ENCODE measurements at regions not wholly inside any gene's neighbourhood (a gene's known extent, or its start where the extent isn't known, plus 50 kb on each side); places are given as distances from the start of the nearest gene placed in this dataset.

DNA sequence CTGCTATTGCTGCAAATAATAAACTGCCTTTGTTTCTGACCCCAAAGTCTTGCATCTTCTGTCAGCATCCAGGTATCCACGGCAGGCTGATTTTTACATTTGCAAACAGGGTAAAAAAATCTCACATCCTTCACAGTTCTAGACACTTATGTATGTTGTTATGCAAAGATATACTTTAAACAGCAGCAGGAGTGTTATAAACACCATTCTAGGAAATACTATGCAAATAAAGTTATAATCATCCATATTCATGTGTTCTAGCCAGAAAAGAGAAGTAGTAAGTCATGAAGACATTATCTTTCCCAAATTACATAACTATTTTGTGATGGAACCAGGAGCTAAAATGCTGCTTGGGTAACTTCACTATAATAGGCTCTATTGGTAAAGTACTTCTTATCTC is 534.2 kb downstream of the LTN1 start:
- DNase-seq (ENCODE audit: low spot score), result peak; percentile 12

DNA sequence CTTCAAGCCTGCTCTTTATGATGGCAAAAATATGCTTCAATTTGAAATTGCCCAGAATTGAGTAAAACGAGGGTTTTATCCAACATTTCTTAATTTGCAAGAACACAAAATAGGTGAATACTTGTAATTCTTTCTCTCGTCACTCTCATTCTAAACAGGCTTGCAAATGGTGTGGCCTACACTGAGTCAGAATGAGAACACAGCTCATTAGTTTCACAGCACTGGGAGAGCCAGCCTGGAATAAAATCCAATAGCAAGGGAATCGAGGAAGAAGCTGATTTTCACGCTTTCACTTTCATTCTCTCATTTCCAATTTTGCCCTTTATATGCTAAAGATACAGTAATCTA is 537.5 kb downstream of the LTN1 start:
- no peak for DNase-seq (ENCODE audit: low spot score)

DNA sequence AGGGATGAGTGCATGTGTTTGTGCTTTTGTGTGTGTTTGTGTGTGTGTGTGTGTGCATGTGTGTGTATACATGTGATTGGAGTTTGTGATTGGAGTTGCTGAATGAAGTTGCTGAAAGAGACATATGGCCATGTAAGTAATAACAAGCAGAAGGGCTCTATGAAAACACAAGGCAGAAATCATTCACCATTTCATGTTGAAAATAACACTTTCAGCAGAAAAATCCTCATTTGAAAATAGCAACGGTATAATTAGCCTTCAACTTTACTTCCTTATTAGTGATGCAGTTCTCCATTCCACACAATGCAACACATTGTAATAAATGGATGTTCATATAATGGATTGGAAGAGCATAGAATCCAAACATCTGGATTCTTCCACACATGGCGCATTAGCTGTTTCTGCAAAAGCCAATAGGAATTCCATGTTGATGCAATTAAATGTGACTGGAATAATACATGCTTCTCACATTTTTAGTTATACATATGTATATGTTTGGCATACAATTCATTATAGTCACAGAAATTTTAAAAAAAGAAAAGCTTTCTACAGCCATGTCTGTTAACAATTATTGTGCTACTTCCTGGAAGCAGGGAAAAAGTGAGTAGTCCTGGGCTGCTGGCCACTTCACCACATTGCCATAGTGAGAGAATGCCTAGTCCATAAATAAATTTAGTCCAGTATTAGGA is 538.0 kb downstream of the LTN1 start:
- no peak for DNase-seq (ENCODE audit: low spot score)

DNA sequence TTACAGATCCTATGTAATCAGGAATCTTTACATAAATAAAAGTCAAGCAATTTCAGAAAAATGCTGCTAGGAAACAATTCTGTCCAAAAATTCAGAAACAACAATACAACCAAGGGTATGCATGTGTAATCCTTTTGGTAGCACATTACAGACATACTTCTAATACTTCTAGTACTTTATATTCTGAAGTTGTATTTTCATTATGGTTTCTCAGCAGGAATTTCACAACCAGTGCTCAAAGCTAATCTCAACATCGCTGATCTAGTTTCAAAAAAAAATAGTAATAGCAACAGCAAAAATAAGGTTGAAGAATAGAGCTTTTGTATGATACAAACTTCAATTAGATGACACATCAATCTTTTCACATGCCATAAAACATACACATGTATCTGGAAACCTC is 545.2 kb downstream of the LTN1 start:
- no peak for DNase-seq (ENCODE audit: low spot score)

DNA sequence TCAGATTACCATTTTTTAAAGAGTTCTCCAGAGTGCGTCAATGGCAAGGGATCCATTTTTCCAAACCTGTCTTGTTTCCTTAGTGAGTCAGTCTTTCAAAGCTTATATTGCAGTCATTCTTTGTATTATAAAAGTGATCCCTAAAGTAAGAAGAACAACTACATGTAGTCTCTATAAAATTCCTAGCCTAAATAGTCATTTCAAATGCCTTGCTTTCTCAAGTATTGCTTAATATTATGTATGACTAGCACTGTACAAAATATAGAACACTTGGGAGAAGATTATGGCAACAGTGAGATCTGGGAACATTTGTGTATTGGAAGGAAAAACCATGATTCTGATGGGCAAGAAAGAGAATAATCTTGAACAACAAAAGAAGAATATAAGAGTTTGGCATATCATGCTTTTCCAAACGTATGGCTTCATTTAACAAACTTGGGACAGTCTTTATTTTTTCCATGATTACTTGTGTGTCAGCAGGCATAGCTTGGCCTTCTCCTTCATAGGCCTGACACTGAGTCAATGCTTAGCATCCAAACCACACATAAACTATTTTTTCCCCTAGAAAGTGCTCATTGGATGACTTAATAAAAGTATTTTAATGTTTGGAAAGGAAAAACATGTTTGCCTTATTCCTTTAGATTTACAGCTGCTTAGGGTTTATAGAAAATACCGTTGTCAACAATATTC is 547.4 kb downstream of the LTN1 start:
- no peak for DNase-seq (ENCODE audit: low spot score)

DNA sequence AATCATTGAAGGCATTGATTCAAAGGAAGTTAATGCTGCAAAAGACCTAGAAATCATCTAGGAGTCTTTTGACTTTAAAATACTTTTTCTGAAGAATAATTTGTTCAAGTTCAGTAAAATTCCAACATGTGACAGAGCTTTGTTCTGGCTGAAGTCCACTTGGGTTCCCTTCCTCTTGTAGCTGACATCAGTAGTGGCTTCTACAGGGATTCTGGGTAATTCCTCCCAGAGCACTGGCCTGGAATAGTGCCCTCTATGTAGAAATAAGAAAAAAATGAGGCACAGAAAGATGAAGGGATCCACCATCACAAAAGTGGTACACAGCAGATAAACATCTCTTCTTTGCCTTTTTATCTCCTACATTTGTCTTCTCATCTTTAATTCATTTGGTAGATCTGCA is 548.1 kb downstream of the LTN1 start:
- no peak for DNase-seq (ENCODE audit: low spot score)

DNA sequence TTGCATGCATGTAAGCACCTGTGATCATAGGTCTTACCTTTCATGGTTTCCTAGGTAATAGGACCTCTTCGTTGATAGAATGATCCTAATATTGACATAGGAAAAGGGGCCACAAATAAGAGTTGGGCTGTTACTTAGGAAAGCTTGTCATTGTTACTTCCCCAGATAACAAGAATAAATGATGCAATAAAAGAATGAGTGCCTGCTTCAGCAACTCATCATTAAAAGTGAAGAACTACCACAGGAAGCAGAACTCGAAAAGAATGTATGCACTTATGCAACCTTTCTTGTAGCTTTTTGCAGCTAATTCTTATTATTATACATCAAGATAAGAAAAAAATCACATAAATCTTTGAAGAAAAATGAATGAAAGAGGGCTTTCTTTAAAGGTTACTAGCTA is 548.6 kb downstream of the LTN1 start:
- no peak for DNase-seq (ENCODE audit: low spot score)

DNA sequence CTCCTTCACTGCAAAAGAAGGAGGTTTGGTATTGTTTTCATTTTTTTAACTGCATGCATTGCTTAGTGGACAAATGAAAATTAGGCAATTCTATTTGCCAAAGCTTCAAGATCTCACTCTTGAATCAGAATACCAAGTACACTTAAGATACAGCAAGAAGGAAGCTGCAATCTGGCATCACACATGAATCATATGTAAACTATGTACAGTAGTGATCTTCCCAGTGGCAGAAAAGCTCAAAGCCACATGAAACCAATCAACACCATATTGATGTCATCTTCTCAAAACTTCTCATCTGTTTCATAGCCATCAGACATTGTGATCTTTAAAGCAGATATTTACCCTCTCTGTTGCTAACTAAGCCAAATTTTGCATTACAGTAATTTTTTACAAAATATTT is 550.1 kb downstream of the LTN1 start:
- DNase-seq (ENCODE audit: low spot score), result no peak

DNA sequence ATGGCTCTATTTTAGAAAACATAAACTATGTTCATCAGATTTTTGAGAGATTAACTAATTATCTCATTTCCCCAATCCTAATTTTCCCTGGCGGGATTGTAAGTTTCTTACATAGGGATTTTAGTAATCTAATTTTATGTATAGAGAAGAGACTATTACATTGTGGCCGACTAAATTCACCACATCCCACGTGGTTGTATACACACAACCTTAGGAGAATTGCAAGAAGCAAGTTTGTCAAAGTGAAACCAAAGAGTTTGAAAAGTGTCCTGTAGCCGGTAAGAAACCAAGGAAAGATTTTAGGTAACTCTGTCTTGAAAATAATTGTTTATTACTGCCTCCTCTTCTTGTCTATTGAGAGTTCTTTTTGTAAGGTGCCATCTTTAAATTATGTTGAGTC is 550.6 kb downstream of the LTN1 start:
- no peak for DNase-seq (ENCODE audit: low spot score)

DNA sequence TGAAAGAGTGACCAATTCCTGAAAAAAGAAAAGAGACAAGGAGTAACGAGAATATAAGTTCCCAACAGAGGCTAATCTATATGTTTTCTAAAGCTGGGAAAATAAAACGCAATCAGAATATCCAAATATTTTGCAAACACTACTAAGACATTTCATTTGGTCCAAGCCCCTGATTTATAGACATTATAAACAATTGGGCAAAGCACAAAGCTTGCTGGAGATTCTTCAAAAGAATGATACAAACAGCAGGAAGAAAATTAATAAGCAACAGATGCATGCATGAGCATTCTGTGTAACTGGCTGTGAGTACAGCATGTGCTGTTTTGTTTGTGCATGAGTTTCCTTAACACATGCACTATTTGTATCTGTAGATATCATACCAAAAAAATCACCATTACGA is 552.9 kb downstream of the LTN1 start:
- DNase-seq (ENCODE audit: low spot score), result no peak

DNA sequence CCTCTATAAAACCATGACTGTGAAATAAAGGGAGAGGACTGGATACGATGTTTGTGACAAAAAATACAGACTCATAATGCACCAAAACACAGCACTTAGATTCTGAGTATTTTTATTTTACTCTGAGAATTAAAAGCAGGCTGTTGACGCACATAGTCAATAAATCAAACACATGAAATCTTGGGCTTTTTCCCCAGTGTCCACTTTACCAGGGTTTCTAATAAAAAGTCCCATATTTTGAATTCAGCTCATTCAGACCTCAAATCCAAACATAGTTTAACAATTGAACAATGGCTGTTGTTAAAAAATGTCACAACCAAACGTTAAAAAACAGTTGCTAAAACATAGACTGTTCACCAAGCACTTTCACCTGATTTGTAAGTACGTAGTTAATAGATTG is 553.4 kb downstream of the LTN1 start:
- no peak for DNase-seq (ENCODE audit: low spot score)

DNA sequence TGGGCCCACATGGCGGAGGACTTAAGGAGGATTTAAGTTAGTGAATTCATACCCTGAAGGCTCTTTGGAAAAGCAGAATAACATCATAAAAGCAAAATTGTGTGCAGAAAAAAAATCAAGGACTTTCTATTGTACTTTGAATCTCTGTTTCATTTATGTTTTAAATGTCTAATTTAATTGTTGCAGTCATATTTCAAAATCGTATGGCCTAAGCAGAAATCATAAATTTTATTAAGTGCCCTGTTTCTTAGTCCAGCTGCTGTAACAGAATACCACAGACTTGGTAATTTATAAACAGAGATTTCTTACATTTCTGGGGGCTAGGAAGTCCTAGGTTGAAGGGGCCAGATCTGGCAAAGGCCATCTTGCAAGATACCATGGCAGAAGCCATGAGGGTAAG is 555.6 kb downstream of the LTN1 start:
- DNase-seq (ENCODE audit: low spot score), result no peak

DNA sequence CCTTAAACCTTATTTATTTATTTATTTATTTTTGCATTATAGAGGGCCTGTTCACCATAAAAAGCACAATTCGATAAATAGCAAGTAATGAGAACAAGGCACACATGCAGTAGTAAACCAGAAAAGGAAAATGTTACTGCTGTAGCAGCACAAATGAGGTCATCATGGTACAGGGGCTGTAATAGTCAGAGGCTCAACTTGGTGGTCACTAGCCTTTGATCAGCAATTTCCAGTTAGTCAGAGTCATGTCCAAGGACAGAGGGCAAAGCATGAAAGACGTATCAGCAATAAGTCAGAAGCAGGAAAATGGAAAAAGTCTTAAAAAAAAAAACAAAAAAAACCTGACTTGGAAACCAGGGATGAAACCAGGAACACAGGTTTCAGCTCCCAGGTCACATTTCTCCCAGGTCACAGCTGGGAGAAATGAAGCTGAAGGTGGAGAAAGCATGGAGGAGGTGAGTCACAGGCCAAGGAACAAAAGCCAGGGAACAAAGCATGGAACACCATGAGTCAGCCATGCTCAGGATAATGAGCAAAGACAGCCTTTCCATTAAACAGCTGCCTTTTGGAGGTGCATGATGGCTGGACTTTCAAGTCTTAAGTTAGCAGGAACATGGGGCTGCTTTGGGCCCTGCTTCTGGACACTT is 556.3 kb downstream of the LTN1 start:
- no peak for DNase-seq (ENCODE audit: low spot score)

DNA sequence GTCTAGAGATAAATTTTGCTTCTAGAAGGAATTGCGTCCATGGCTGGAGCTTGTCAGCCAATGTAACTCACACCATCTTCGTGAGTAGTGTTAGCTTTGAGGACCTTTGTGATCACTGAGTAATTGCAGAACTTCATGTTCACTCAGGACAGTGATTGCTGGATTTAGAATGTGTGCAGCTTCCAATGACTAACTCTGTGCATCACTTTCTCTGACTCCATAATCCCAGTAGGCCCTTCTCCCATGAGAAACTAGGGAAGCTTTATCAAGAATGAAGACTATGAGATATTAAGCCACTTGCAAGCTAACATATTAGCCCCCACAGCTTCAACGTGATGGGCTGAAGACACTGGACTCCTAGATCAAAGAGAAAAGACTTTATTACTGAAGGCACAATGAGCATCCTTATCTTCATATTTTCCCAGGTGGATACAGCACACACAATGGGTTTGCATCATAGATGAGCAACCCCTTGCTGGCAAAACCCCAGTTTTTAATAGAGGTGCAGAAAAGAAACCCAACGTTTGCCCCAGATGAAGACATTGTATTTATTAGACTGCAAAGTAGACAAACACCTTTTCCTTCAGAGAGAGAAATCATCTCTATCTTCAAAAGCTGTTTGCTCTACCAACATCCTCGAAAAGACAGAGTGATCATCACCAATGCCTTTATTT is 561.0 kb downstream of the LTN1 start:
- no peak for DNase-seq (ENCODE audit: low spot score)

DNA sequence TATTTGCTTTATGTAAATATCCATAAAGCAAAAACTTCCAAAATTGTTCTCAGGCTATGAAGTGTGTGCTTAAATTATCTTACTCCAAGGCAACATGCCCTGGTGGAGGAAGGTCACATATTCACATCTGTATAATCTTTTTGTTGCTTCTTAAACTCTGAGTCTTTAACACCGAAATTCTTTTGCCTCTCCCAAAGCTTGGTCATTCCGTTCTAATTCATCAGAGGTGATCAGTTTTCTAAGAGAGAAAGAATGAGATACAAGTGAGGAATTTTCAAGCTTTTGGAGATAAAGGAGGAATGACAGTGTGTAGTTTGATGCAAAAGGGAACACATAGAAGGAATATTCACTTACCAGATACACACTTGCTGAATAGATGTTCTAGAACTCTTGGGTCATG is 561.7 kb downstream of the LTN1 start:
- DNase-seq (ENCODE audit: low spot score), result no peak

DNA sequence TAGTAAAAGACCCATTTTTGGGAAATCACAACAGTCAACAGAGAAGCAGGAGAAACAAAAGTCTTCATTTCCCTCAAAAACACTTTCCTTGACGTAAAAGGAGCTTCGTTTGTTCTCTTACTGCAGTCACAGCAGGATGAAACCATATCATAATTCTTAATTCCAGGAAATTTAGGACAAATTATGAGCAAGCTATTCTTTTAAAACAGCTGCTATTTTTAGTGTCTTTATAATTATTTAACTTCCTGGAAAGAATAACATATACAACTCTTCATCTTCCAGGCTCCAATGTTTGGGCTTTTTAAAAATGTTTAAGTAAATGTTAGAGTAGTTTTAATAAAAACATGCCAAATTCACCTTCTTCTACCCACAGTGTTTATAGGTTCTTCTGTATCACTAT is 563.5 kb downstream of the LTN1 start:
- no peak for DNase-seq (ENCODE audit: low spot score)

DNA sequence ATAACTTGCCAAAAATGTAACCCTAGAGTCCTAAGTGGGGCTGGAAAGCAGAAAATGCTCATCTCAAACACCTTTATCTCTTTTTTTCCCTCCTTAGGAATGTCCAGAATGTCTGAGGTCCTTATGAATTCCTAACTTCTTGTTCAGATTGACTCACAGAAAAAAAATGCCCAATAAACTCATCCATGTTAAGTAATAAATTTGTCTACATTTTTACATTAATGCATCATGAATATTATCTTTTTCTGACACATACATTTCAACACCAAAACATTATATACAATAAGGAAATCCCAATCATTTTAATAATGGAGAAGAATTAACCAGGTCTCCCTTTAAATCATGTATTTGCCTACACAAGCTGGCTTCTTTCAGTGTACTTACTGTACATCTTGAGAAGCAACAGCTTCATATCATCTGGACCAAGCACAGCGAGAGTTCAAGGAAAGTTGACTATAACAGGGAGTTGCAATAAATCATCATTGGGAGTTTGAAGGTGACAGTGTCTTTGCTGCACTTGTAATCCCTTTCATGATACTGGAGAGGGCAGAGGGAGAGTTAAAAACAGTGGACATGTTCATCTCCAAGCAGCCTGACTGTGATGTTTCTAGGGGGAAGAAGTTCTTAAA is 565.2 kb downstream of the LTN1 start:
- DNase-seq (ENCODE audit: low spot score), result no peak

DNA sequence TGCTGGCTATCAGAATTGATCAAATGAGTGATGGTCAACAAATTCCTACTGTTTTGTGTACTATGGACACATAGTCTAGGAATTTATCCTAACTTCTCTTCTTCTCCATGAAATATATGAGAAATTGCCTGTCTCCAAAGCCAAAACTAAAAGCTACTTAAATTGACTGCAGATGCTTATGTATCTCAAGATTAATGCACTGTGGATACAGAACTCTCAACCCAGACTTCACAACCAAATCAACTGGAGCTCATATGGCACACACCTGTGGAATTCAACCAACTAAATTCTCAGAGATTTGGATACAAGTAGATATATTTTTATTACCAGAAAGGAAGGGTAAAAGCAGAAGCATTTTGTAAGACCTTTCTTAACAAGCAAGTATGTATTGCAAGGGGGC is 566.1 kb downstream of the LTN1 start:
- no peak for DNase-seq (ENCODE audit: low spot score)

DNA sequence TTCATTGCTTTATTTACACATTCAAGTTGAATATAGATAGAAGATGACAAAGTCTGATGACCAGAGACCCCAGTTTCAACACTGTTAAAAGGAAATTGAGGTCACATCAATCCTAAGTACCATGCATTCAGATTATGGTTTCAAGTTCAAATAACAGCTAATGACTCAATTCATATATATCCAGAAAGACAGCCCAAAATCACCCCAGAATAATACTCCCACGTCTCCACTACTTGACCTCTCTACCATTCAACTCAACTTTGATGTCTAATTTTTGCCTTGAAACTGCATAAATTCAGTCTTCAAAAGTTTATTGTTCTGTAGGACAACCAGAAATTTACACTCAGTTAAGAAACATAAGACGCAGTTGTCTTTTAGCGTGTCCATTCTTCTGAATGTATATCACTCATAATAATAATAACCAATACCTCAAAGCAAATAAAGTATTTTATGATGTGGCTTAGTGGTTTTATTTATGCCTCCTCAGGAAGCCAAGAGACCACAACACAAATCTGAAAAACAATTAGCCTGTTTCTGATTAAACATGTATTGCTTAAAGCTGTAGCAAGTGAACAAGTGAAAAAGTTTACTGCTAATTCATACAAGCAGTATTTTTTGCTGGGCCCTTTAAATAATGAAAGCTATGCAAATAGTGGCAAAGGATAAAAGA is 569.0 kb downstream of the LTN1 start:
- DNase-seq (ENCODE audit: low spot score), result no peak

DNA sequence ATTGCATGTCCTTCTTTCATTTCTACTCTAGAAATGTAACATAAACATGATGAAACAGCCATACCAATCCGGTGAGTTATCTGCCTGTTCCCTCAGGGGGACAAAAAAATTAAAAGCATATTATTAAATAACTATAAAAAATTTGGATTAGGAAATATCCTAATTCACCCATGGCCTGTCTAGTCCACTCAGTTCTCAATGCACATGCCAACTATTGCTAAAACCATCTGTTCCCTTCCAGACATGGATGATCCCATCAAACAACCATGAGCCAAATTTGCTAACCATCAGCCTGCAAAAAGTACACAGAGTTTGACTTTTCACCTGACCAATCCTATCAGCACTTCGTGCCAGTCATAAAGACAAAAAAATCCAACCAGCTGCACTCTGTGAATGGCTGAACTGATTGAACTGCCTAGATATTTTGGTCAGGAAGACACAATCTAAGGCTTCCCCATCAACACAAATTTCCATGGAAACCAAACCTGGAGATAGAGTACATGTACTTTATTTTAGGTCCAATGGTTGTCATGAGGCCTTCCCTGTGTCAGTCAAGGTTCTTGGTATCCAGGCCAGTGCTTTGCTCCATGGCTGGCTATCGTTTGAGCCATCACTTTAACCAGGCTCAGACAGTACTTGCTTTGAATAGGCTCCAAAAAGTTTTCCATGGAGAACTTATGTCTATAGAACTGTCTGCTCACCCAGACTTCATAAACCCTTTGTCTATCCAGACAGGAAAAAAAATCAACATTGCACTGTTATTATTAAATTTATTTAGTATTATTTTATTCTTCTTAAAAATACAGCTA is 570.8 kb downstream of the LTN1 start:
- no peak for DNase-seq (ENCODE audit: low spot score)

DNA sequence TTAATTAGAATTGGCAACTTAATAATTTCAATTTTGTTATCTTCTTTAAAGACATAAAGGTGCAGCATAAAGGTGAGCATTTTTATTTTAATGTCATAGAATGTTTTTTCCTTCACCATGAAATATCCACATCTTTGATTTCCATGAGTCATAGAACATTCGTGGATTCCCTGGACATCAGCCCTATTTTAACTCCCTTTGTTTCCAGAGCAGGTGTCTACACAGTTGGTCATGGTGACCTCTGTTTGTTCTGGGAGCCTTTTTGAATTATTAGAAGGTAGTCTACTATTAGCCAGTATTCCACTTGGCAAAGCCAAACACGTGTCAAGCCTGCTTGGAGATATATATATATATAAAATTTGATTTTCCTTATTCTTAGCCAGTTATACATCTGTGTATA is 572.9 kb downstream of the LTN1 start:
- DNase-seq (ENCODE audit: low spot score), result no peak
